Stimulated activated CD4-positive, alpha-beta T cell treated with anti-CD3 and anti-CD28 coated beads, Interleukin-12 subunit alpha, Interleukin-12 subunit beta, amount 100 ng/mL, for 24 hours (primary cell): ENCODE measurements at regions not wholly inside any gene's neighbourhood (a gene's known extent, or its start where the extent isn't known, plus 50 kb on each side); places are given as distances from the start of the nearest gene placed in this dataset.

Source experiments
- DNase-seq, 2 experiments: peaks; one replicate each; pipeline ENCODE4 v3.0.0-alpha.2; 2020; ENCODE audit warnings: low read depth in 2 of 2

- DNase-seq: no peak
Measured at GRCh38 chr10:121300723-121301122, 297.5 kb downstream of the FGFR2 start.

DNA sequence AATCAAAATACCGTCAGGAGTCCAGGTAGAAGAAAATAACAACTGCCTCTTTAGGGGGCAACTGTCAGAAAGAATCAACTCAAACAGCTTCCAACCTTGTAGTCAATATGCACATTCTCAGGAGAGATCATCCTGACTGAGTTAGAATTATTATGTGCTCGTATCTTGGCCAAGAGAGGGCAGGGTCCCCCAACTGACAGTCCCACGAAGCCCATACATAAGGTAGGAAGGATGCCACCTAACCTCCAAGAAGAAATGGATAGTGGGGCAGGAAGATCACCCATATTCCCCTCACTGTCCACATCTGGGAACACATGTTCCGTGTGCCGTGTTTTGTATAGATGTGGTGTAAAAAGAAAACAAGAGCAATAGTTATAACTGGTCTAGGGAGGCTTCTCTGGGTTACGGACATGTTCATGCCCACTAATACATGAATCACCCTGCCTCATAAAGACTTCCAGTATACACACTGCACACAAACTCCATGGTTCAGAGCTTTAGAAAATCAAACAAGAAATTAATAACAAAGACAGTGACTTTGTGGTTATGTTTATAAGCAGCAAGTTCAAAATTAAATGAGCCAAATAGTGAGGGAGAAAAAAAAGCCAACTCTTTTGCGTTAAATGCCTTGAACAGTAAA lies 295.6 kb downstream of the FGFR2 start:
- no peak for DNase-seq

- no peak for DNase-seq
Measured at GRCh38 chr10:121303287-121303890, 294.9 kb downstream of the FGFR2 start.

- DNase-seq: no peak
Measured at GRCh38 chr10:121305066-121305465, 293.2 kb downstream of the FGFR2 start.

- no peak for DNase-seq
Measured at GRCh38 chr10:121306159-121306673, 292.0 kb downstream of the FGFR2 start.

GRCh38 chr10:121307411-121307980 lies 290.7 kb downstream of the FGFR2 start:
- no peak for DNase-seq

DNA sequence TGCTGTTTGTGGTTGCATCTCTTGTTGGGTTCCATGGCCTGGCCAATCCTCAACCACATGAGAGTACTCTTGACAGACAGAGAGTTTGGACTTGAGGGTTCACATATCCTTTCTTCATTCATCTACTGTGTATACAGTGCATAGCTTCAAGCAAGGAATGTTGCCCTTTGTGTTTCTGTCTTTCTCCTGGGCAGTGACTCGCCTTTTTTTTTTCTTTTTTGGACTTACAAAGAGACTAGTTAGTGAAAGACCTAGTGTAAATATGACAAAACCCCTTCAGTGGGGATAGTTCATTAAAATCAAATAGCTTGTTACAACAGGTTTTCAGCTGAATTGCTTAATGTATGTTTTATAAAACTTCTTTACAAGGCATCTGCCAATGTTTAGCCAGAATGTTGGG lies 290.2 kb downstream of the FGFR2 start:
- DNase-seq: no peak

- no peak for DNase-seq
Measured at GRCh38 chr10:121309164-121309563, 289.1 kb downstream of the FGFR2 start.

DNA sequence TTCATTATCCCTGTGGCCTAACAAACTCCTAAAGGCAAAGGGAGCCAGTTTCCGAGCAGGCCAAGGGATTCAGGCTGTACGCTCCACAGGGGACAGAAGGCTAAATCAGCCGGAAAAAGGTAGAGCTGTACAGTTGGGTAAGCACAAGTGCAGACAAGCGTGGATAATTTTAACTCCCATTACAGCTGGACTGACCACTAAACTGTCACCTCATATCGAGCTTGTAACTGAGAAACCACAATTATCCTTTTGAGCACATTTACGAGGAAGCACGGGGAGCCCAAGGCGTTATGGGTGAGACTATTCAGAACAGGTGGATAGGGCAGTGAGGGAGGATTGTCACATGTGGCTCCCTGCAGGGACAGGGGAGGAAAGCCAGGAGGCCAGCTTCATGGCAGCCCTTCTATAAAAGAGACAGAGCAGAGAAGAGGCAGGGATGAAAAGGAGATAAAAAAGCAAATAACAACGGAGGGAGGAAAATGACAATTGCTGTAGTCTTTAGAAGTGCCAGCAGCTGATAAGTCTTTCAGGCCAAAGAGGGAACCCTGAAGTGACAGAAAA lies 288.0 kb downstream of the FGFR2 start:
- no peak for DNase-seq

- no peak for DNase-seq
Measured at GRCh38 chr10:121311812-121312443, 286.3 kb downstream of the FGFR2 start.

- DNase-seq: no peak
Measured at GRCh38 chr10:121312587-121312986, 285.7 kb downstream of the FGFR2 start.

DNA sequence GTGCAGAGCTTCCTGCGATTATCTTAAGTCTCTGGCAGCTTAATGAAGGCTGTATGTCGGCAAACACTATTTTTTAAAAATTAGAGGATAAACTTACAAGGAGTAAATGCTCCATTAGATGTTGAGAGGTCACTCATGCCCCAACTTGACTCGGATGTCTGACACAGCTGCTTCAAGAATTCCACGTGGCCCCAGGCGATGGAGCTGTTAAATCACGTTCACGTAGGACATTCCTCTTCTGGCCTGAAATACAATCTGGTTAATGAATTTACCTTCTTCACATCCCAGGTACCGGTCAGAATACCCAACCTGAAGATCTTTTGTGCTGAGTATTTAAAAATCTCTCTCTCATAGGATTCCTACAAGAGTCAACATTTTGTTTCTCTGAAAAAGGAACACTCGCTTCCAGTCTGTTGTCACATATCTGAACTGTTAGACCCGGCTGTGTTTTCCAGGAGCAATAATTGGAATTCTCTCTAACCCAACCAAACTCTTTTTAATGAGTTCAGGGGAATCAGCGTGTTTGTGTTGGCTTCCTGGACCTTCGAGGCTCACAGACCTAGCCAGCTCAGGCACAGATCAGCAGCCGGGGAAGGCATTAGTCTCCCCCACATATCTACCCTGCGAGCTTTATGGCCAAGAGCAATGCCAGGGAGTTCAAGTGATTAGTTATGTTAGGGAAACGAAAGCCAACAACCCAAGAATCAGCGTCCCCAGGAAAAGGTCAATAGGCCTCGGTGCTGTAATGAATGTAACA lies 284.9 kb downstream of the FGFR2 start:
- no peak for DNase-seq

GRCh38 chr10:121316432-121316831 lies 281.8 kb downstream of the FGFR2 start:
- DNase-seq: no peak

DNA sequence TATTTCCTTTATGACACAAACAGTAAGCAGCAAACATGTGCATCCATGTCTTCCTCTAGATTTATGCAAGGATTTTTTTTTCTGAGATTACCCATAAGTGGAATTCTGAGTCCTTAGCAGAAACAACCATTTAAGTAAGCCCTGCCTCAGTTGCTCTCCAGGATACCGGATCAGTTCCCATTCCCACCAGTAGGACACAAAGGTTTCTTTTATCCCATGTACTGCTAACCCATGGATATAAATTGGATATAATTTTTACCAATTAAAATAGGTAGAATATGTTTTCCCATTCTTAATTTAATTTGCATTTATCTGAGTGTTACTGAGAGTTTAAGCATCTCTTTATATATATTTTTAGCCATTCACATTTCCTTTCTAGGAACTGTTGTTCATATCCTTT lies 280.9 kb downstream of the FGFR2 start:
- DNase-seq: no peak

GRCh38 chr10:121322046-121322445 lies 276.2 kb downstream of the FGFR2 start:
- DNase-seq: no peak

DNA sequence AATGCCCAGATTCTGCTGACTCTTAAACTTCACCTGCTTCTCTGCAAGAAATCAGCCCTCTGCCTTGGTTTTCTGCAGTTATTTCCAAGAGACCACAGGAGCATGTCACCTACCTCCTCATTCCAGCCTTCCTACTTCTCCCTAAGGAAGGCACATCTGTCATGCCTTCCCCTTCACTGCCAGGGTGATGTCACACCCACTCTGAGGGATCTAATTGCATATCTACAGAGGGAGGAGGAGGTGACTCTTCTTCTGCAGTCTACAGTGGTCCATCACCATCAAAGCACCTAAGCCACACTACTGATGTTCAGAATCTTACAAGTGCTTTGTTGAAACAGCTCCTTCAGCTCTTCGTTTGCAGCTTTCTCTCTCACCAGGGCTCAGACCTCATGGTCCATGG lies 275.5 kb downstream of the FGFR2 start:
- no peak for DNase-seq

GRCh38 chr10:121323443-121323842 lies 274.8 kb downstream of the FGFR2 start:
- DNase-seq: no peak

DNA sequence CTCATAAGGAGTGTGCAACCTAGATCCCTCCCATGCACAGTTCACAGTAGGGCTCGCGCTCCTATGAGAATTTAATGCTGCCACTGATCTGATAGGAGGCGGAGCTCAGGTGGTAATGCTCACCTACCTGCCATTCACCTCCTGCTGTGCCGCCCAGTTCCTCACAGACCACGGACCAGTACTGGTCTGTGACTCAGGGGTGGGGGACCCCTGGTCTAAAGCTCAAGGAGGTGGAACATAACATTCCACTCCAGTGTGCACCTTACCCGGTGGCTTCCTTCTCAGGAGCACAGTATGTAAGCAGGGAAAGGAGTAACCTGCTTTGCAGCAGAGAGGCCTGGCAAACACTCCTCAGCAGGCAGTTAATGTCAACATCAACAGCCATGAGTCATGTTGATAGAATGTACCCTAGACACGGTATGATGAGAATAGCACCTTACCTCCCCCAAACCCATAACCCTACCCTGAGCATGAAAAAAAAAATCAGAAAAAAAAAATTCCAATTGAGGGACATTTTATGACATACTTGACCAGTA lies 273.5 kb downstream of the FGFR2 start:
- DNase-seq: no peak

GRCh38 chr10:121325490-121326231 lies 272.6 kb downstream of the FGFR2 start:
- no peak for DNase-seq

GRCh38 chr10:121326905-121327304 lies 271.3 kb downstream of the FGFR2 start:
- no peak for DNase-seq

DNA sequence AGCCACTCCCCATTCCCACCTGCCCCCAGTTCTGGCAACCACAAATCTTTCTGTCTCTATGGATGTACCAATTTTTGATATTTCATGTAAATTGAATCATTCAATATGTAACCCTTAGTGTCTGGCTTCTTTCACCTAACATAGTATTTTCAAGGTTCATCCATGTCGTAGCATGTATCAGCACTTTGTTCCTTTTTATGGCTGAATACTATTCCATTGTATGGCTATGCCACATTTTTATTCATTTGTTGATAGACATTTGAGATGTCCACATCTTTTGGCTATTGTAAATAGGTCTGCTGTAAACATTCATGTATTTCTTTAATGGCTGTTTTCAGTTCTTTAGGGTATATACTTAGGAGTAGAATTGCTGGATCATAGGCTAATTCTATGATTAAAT lies 270.5 kb downstream of the FGFR2 start:
- no peak for DNase-seq
